ENCODE measurements at regions not wholly inside any gene's neighbourhood (a gene's known extent, or its start where the extent isn't known, plus 50 kb on each side); places are given as distances from the start of the nearest gene placed in this dataset.

GRCh38 chr7:125363873-125364272, 434.2 kb upstream of the POT1 start:
- H3K9me3 ChIP-seq = peaks cover 0 to 11% (median 0%) of the 10 kb centered on the region in 11 donors
- 47% methylated on average over 4 of the region's 4 CpGs for WGBS, 2 donors
- no peak for DNase-seq
- no peak for TF ChIP-seq CTCF (IDR thresholded peaks at IDR 0.05)
- no peak overlapping the region for H3K4me3 ChIP-seq
- no peaks in the 10 kb centered on the region for H3K27me3 ChIP-seq
- H3K36me3 ChIP-seq = no peaks in the 10 kb centered on the region
- intact Hi-C loops (cut with DNase I) = no loop called here
- ATAC-seq = no peak
- no peak overlapping the region for H3K27ac ChIP-seq
- no peaks in the 10 kb centered on the region for H3K4me1 ChIP-seq

GRCh38 chr7:125358551-125359167, 429.0 kb upstream of the POT1 start:
- WGBS, 2 donors = 55 to 72% methylated on average over 3 of the region's 3 CpGs
- Histone ChIP-seq H3K36me3 (no peaks in the 10 kb centered on the region), H3K4me3 (no peak overlapping the region), H3K9me3 (peaks cover 0 to 11% (median 0%) of the 10 kb centered on the region in 11 donors), H3K27ac (no peak overlapping the region), H3K4me1 (peaks cover 0 to 6% (median 0%) of the 10 kb centered on the region in 9 donors), H3K27me3 (no peaks in the 10 kb centered on the region)
- ATAC-seq (no peak), DNase-seq (no peak)
- intact Hi-C loops (cut with DNase I) = no loop called here
- no peak for TF ChIP-seq CTCF (IDR thresholded peaks at IDR 0.05)

- no peaks in the 10 kb centered on the region for H3K27me3 ChIP-seq
- intact Hi-C loops (cut with DNase I) = no loop called here
- H3K9me3 ChIP-seq = peaks cover 0 to 11% (median 0%) of the 10 kb centered on the region in 11 donors
- H3K36me3 ChIP-seq = no peaks in the 10 kb centered on the region
- no peak overlapping the region for H3K27ac ChIP-seq
- 80 to 83% methylated on average over 1 of the region's 1 CpG for WGBS, 2 donors
- DNase-seq (no peak), ATAC-seq (no peak)
- no peak overlapping the region for H3K4me3 ChIP-seq
- TF ChIP-seq CTCF (IDR thresholded peaks at IDR 0.05) = no peak
- H3K4me1 ChIP-seq = peaks cover 0 to 6% (median 0%) of the 10 kb centered on the region in 9 donors
Measured at GRCh38 chr7:125357676-125358455, 428.2 kb upstream of the POT1 start.

GRCh38 chr7:125355899-125356298, 426.3 kb upstream of the POT1 start:
- Histone ChIP-seq H3K9me3 (peaks cover 0 to 11% (median 0%) of the 10 kb centered on the region in 11 donors), H3K4me3 (no peak overlapping the region), H3K4me1 (peaks cover 0 to 6% (median 0%) of the 10 kb centered on the region in 9 donors), H3K27me3 (no peaks in the 10 kb centered on the region), H3K27ac (peak overlapping the region in 3 of 10 donors; percentile 8 to 62 (median 26)), H3K36me3 (no peaks in the 10 kb centered on the region)
- 31 to 37% methylated on average over 6 of the region's 6 CpGs for WGBS, 2 donors
- intact Hi-C loops (cut with DNase I) = no loop called here
- DNase-seq = no peak
- ATAC-seq = peak in 6 of 8 donors; percentile 18 to 91 (median 52)
- no peak for TF ChIP-seq CTCF (IDR thresholded peaks at IDR 0.05)

Measured in heart right ventricle (tissue), 16 donors.